GM23338 (cell line): ENCODE measurements at regions not wholly inside any gene's neighbourhood (a gene's known extent, or its start where the extent isn't known, plus 50 kb on each side); places are given as distances from the start of the nearest gene placed in this dataset.

Experiments used
- CREB1 ChIP-seq: fragments of 250-450 bp; sonication (Bioruptor Pico); IDR thresholded peaks from 2 replicates; pipeline ENCODE4 v1.5.0; 2020; ENCODE audit warnings: low read depth, mild to moderate bottlenecking, moderate library complexity
- CTCF ChIP-seq, 2 experiments: fragments of 200-600 bp in 1 of 2; sonication (generic) in 1 of 2; conservative IDR thresholded peaks; 2 replicates each; pipeline versions ENCODE4 v1.5.1 to v1.6.1; 2016 to 2017; ENCODE audit warnings: antibody characterized with exemption in 2 of 2, low read depth in 2 of 2, mild to moderate bottlenecking in 2 of 2, moderate library complexity in 1 of 2
- ETS1 ChIP-seq: IDR thresholded peaks from 2 replicates; pipeline ENCODE4 v1.6.1; 2016; ENCODE audit warnings: antibody characterized with exemption
- EZH2 ChIP-seq: fragments of 200-600 bp; sonication (generic); IDR thresholded peaks from one replicate; pipeline ENCODE4 v1.8.0; 2017; ENCODE audit warnings: antibody characterized with exemption, mild to moderate bottlenecking, low read depth; ENCODE audit not compliant: unreplicated experiment
- EZH2phosphoT487 ChIP-seq: fragments of 200-600 bp; sonication (generic); IDR thresholded peaks from one replicate; pipeline ENCODE4 v1.8.1; 2018; ENCODE audit warnings: antibody characterized with exemption; ENCODE audit not compliant: unreplicated experiment
- JUNB ChIP-seq: IDR thresholded peaks from one replicate; pipeline ENCODE4 v1.6.1; 2016; ENCODE audit warnings: antibody characterized with exemption; ENCODE audit not compliant: unreplicated experiment
- POLR2AphosphoS5 ChIP-seq: IDR thresholded peaks from 2 replicates; pipeline ENCODE4 v1.6.1; 2016; ENCODE audit warnings: antibody characterized with exemption, low read depth
- STAT1 ChIP-seq: IDR thresholded peaks from one replicate; pipeline ENCODE4 v1.6.1; 2016; ENCODE audit warnings: antibody characterized with exemption; ENCODE audit not compliant: unreplicated experiment
- ZNF114 ChIP-seq: fragments of 250-450 bp; sonication (Bioruptor Pico); IDR thresholded peaks from 2 replicates; pipeline ENCODE4 v1.5.0; 2020; ENCODE audit warnings: mild to moderate bottlenecking, moderate library complexity
- ZNF331 ChIP-seq: fragments of 250-450 bp; sonication (Bioruptor Pico); IDR thresholded peaks from 2 replicates; pipeline ENCODE4 v1.5.0; 2020; ENCODE audit warnings: low read depth, mild to moderate bottlenecking, moderate library complexity
- TF ChIP-seq, protein P1 (sequence below): IDR thresholded peaks from one replicate; pipeline ENCODE4 v1.6.1; 2018; ENCODE audit warnings: antibody characterized with exemption; ENCODE audit not compliant: unreplicated experiment

GRCh38 chr1:14108356-14109275 lies 408.6 kb downstream of the PRDM2 start:
- TF ChIP-seq EZH2: no peak
- TF ChIP-seq CTCF (conservative IDR thresholded peaks at IDR 0.05; ENCODE audit: low read depth in 2 of 2): no peak
- no peak for TF ChIP-seq POLR2AphosphoS5
- TF ChIP-seq JUNB: no peak
- TF ChIP-seq EZH2phosphoT487: no peak
- TF ChIP-seq CREB1 (CRISPR knock-in tag): no peak
- TF ChIP-seq, protein P1, sequence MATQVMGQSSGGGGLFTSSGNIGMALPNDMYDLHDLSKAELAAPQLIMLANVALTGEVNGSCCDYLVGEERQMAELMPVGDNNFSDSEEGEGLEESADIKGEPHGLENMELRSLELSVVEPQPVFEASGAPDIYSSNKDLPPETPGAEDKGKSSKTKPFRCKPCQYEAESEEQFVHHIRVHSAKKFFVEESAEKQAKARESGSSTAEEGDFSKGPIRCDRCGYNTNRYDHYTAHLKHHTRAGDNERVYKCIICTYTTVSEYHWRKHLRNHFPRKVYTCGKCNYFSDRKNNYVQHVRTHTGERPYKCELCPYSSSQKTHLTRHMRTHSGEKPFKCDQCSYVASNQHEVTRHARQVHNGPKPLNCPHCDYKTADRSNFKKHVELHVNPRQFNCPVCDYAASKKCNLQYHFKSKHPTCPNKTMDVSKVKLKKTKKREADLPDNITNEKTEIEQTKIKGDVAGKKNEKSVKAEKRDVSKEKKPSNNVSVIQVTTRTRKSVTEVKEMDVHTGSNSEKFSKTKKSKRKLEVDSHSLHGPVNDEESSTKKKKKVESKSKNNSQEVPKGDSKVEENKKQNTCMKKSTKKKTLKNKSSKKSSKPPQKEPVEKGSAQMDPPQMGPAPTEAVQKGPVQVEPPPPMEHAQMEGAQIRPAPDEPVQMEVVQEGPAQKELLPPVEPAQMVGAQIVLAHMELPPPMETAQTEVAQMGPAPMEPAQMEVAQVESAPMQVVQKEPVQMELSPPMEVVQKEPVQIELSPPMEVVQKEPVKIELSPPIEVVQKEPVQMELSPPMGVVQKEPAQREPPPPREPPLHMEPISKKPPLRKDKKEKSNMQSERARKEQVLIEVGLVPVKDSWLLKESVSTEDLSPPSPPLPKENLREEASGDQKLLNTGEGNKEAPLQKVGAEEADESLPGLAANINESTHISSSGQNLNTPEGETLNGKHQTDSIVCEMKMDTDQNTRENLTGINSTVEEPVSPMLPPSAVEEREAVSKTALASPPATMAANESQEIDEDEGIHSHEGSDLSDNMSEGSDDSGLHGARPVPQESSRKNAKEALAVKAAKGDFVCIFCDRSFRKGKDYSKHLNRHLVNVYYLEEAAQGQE: no peak
- TF ChIP-seq ZNF331 (CRISPR knock-in tag): no peak
- no peak for TF ChIP-seq STAT1
- TF ChIP-seq ETS1: no peak
- no peak for TF ChIP-seq ZNF114 (CRISPR knock-in tag)
